Ramos (cell line): ENCODE measurements at regions not wholly inside any gene's neighbourhood (a gene's known extent, or its start where the extent isn't known, plus 50 kb on each side); places are given as distances from the start of the nearest gene placed in this dataset.

Experiments
- in situ Hi-C: fragments of 300-500 bp; cut with MboI; formaldehyde crosslinking; loops from one replicate; pipeline ENCODE4 v1.14.3; 2022; ENCODE audit warnings: low sequenced_read_pairs; ENCODE audit not compliant: unreplicated experiment

GRCh38 chr2:198731842-198732399 is 725.8 kb downstream of the SATB2 start:
- in situ Hi-C loops, result no loop called here

GRCh38 chr2:198720266-198720665 is 737.5 kb downstream of the SATB2 start:
- in situ Hi-C loops, result no loop called here

- in situ Hi-C loops, result no loop called here
Measured at GRCh38 chr2:198717451-198717850, 740.3 kb downstream of the SATB2 start.

- in situ Hi-C loops, result no loop called here
Measured at GRCh38 chr2:198715302-198715835, 742.4 kb downstream of the SATB2 start.

GRCh38 chr2:198712485-198712884 is 745.3 kb downstream of the SATB2 start:
- in situ Hi-C loops, result no loop called here

- in situ Hi-C loops, result no loop called here
Measured at GRCh38 chr2:198711484-198711883, 746.3 kb downstream of the SATB2 start.

- in situ Hi-C loops, result no loop called here
Measured at GRCh38 chr2:198710562-198710961, 747.2 kb downstream of the SATB2 start.

- in situ Hi-C loops, result no loop called here
Measured at GRCh38 chr2:198706476-198707082, 751.2 kb downstream of the SATB2 start.

- in situ Hi-C loops, result no loop called here
Measured at GRCh38 chr2:198703281-198703680, 754.5 kb downstream of the SATB2 start.

GRCh38 chr2:198702796-198703195 is 754.9 kb downstream of the SATB2 start:
- in situ Hi-C loops, result no loop called here

- in situ Hi-C loops, result no loop called here
Measured at GRCh38 chr2:198701481-198701880, 756.3 kb downstream of the SATB2 start.

- in situ Hi-C loops, result no loop called here
Measured at GRCh38 chr2:198700319-198700718, 757.4 kb downstream of the SATB2 start.

GRCh38 chr2:198698230-198698629 is 759.5 kb downstream of the SATB2 start:
- in situ Hi-C loops, result no loop called here

GRCh38 chr2:198697794-198698193 is 759.9 kb downstream of the SATB2 start:
- in situ Hi-C loops, result no loop called here

- in situ Hi-C loops, result no loop called here
Measured at GRCh38 chr2:198697218-198697617, 760.5 kb downstream of the SATB2 start.

GRCh38 chr2:198695879-198696278 is 761.9 kb downstream of the SATB2 start:
- in situ Hi-C loops, result no loop called here

- in situ Hi-C loops, result no loop called here
Measured at GRCh38 chr2:198692907-198693510, 764.7 kb downstream of the SATB2 start.

GRCh38 chr2:198691236-198691635 is 766.5 kb downstream of the SATB2 start:
- in situ Hi-C loops, result no loop called here

GRCh38 chr2:198664321-198664720 is 793.4 kb downstream of the SATB2 start:
- in situ Hi-C loops, result no loop called here

- in situ Hi-C loops, result no loop called here
Measured at GRCh38 chr2:198662905-198663304, 794.8 kb downstream of the SATB2 start.

- in situ Hi-C loops, result no loop called here
Measured at GRCh38 chr2:198660501-198660900, 797.2 kb downstream of the SATB2 start.
